NOMO-1 (cell line): ENCODE measurements at regions not wholly inside any gene's neighbourhood (a gene's known extent, or its start where the extent isn't known, plus 50 kb on each side); places are given as distances from the start of the nearest gene placed in this dataset.

Experiments
- DNase-seq, 2 experiments: peaks; one replicate each; lab custom pipeline; 2025; ENCODE audit not compliant: unreplicated experiment in 2 of 2; lab: John Stamatoyannopoulos, UW

DNA sequence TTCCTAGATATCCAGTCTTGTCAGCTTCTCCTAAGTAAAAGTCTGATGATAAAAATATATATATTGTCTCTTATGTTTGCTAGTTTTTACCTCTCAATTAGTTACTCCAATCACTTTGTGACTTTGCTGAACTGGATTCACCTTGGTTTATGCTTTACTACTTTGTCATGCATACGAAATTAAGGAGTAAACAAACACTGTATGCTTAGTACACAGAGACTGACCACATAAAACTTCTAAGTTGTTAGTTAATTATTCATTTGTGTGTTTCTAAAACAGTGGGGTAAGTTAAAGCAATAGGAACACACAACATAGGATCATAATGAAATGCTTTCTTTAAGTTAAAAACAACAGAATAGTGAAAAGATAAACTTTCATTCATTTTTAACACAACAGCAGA, 877.3 kb upstream of the MAP3K7 start:
- DNase-seq: no peak

DNA sequence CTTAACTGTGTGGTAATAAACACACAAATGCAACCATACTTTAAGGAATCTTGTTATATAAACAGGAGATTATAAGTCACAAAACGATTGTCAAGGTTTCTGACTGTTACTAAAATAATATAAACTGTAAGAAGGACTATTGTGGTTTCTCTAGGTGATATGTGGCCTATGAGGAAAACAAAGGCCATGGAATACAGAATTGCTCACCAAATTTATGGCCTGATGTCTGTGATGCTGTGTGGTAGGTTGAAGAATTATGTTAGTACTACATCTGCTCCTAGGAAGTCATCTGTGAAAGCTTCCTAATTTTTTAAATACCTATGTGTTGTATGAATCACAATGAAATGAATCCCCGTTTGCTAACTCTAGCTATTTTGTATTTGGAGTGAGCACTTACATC, 875.4 kb upstream of the MAP3K7 start:
- DNase-seq: no peak

DNA sequence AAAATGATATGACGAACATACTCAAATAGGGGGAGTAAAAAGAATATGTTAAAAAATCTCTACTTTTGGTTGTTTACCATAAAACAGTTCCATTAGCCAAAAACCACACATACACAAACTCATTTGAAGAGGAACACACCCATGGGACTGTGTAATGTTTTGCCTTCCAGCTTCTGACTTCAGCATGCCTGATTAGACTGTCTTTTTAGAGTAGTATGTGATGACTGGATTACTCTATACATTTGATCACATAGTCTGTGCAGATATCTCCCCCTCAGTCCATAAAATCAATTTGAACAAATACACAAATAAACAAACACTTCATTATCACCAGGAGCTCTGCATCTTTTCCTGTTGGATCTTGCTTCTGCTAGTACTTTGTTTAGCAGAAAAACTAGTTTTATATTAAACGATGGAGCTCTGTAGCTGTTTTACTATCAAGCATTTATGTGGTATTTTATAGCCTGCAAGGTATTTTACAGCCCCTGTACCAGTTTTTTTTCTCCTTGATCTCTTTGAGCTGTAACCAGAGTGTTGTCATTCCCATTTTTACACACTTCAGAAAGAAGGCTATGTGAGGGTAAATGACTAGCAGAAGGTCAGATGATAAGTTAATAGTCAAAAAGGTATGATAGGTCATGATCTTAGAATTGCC, 866.5 kb upstream of the MAP3K7 start:
- no peak for DNase-seq

DNA sequence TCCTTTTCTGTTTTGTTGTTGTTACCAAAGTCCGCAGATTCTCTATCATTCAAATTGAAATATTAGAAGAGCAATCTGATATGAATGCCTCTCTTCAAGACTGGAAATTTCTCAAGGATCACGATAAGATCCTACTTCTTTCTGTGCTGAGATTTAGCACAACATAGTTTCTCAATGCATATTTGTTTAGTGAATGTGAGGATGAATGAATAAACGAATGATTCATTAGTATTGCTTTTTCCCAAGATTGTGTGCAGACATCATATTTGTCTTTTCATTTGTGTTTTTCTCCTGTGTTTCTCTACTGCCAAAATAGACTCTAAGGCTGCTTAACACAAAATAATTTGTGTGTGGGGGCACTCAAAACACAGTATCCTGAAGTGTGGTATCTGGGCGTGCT, 862.7 kb upstream of the MAP3K7 start:
- no peak for DNase-seq

DNA sequence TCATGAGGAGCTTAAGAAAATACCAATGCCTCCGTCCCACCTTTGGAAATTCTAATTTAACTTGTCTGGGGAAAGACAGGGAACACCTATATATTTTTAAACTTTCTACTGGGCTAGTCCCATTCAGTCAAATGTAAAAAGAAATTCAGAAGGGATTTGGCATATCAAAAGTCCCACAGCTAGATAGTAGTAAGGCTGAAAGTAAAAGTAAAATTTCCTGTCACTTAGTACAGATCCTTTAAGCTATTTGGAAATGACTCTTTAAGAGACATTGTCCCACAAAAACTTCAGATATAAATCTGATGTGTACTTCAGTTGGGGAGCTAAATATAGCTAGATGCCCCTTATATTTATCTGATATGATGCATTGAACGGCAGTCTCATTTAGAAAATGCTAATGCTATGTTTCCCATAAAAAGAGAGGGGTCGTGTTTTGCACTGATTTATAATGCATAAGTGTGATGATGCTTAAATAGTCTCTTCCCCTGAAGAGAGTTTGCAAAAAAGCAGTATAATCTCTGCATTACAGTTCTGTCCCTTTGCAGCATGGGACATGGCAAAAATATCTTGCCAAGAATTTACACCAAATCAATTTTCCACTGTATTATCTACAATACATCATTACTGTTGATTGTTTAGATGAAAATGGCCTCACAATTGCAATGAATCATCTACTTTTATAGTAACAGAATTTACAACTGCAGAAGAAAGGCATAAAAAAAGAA, 860.8 kb upstream of the MAP3K7 start:
- no peak for DNase-seq

DNA sequence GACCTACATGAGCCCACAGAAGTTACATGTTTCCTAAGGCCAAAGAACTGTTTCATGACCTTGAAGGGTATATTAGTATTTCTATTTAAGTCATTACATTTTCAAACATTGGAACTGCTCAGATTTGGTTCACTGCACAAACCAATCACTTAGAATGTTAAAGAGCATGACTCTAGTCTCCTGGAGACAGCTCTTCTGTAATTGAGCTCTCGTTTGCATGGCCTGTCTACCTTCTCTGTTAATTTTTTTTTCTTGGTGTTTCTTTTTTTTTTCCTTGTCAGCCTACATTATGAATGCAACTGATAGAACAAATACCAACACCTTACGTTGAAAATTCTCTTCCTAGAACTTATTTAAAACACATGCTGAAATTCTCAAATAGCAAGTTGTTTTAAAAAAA, 860.2 kb upstream of the MAP3K7 start:
- no peak for DNase-seq

DNA sequence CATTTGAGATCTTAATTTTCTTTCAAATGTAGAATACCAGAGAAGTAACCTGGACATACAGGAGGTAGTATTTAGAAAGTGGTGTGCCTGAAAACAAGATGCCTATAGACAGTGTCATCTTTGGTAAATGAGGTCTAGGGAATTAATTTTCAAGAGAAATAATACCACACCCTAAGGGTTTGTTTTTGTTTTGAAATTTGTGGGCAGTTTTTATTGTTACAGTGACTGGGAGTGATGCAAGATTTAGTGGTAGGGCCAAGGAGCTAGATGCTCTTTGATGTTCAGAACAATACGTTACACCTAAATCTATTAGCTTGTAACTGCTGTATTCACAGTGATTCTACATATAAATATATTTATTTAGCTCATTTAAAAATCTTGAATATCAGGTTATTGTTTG, 856.5 kb upstream of the MAP3K7 start:
- DNase-seq: no peak

DNA sequence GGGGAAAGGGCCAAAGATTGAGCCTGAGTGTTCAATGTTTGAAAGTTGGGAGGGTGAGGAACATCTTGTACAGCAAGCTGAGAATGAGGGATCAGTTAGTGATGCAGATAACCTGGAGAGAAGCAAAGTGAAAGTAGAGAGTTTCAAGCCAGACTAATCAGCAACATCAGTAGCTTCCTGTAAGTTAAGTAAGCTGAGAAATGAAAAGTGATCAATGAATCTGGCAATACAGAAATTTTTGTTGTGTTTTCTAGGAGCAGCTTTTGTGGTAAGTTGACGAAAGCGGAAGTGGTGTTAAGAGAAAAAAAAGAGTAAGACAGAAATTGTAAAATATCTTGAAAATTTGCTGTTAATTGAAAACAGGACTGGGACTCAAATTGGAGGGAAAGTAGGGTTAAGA, 855.5 kb upstream of the MAP3K7 start:
- DNase-seq: peak in 1 of 2 experiments; percentile 1

DNA sequence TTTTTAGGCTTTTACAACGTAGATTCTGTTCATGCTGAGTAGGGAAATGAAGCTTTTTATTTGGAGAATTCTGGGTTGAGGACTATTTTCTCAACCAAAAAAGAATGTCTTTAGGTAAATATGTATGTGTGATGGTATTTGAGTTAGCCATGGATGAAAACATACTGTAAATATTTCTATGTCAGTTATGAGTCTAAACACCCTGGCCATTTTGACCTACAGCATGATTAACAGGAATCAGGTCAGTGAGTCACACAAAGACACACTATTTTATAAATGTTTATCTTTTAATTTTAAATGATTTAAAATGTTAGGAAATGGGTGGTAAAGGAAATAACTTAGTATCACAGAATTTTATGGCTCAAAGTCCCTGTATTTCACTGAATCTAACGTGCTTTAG, 851.7 kb upstream of the MAP3K7 start:
- DNase-seq: no peak

DNA sequence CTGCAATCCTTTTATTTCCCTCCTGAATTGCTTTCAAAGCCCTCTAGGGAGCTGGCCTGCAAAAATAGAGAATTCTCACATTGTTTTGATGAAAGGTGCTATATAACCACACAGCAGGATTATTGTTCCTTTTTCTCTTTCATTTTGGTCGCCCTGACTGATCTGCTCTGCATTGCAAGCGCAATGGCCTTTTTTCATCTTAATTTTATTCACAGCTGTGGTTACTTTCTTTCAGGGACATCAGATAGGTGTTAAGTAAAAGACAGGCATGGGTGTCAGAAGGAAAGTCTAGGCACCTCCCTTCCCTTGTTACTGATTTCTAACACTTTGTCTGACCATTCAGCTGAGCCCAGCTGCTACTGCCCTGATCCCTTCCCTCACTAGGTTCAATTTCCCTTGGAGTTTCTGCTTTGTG, 850.5 kb upstream of the MAP3K7 start:
- no peak for DNase-seq

DNA sequence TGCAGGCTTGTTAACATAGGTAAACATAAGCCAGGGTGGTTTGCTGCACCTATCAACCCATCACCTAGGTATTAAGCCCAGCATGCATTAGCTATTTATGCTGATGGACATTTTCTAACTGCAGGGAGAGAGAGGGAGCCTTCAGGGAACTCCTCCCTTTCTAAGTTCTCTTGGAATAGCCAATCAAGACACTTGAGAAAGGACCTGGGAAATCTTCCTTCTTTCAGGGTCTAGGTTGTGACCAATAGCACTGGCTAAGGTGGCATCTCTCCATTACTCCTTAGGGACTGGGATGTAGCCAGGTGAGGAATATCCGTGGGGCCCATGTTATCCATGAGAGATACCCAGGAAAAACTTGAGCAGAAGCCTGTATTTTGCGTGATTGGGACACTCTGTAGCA, 849.6 kb upstream of the MAP3K7 start:
- DNase-seq: no peak

DNA sequence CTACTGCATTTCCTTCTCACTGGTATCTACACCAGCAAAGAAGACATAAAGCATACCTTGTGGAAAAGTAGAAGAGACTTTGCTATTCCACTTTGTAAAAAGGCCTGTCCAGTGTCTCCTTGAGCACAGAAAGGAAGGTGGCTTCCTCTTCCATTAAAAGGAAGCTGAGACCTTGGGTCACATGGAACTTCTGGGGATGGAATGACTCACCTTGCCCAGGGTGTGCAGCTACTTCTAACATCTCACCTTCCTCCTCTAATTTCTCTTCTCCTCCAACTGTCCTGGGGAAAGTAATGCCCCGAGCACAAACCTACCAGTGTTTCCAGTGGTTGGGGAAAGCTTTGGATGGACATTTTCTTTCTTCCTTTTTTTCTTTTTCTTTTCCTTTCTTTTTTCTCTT, 848.8 kb upstream of the MAP3K7 start:
- DNase-seq: no peak

DNA sequence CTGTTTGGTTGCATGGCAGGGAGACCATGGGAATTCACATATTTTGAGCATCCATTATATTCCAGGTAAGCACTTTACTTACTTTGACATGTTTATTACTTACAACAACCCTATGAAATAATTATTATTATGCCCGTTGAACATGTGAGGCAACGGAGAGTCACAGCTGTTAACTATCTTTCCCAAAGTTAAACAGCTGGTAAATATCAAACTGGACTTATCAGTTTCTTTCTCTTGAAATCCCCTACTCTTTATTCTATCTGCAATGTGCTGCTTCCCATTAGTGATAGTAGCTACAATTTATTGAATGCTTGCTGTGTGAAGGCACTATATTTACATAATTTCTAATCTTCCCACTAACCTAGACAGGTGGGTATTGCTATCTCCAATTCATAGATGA, 847.7 kb upstream of the MAP3K7 start:
- DNase-seq: no peak

DNA sequence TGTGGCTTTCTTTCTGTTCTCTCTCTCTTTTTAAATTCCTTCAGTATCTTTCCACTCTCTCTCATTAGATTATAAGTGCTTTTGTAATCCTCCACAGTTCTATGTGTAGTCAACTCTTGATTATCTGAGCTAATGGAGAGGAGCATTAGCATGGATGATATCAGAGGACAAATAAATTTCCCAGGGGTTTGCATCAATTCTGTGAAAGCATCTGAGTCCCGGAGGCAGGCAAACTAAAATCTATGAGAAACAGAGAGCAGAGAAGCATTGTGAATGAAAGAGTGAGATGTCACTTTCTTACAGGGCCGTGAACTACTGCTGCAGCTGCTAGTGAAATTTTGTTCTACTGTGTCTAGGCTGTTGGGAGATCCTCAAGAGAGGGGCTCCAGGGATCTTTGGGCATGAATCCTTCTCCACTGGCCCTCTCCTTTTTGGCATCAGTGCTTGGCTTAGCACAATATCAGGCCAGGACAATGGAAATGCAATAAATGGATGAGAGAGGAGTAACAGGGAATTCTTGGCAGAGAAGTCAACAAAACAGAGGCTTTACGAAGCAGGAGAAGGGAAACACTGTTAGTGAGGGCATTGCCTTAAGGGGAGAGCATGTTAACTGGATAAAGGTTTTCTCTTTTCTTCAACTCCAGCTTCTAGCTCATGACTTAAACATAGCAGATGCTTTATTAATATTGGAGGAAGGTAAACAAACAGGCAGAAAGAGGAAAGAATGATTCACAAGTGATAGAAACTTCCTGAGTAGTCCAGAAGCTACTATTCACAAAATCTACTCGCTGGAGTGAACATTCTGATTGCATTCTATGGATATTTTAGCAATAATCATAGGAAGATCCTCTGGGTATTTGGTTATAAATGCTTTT, 847.0 kb upstream of the MAP3K7 start:
- no peak for DNase-seq

DNA sequence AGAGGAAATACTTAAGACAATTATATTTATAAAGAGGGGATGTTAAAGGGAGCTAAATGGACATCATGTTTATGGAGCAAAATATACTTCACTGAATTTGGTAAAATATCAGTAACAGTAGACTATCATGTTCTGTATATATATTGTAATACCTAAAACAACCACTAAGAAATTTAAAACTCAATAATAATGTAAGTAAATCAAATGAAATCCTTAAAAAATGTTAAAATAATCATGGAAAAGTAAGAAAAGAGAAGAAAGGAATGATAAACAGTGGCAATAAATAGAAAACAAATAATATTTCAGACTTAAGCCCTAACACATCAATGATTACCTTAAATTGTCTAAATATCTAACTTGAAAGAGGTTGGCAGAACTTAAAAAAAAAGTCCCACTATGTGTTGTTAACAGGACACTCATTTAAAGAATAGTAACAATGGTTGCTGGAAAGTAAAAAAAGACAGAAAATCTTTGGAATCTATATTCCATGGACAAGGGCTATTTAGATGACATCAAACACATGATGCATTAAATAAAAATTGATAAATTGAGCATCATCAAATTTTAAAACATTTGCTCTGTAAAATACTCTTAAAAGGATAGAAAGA, 842.2 kb upstream of the MAP3K7 start:
- no peak for DNase-seq

DNA sequence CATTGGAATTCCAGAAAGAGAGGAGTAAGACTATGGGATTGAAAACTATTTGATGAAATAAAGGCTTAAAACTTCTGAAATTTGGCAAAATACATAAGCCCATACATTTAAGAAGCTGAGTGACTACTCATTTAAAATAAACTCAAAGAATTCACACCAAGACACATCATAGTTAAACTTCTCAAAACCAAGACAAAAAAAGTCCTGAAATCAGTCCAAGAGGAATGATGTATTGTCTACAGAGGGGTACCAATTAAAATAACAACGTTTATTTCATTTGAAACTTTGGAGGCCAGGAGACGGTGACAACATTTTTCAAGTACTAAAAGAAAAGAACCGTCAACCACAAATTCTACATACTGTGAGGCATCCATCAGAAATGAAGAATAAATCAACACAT, 841.4 kb upstream of the MAP3K7 start:
- DNase-seq: no peak

DNA sequence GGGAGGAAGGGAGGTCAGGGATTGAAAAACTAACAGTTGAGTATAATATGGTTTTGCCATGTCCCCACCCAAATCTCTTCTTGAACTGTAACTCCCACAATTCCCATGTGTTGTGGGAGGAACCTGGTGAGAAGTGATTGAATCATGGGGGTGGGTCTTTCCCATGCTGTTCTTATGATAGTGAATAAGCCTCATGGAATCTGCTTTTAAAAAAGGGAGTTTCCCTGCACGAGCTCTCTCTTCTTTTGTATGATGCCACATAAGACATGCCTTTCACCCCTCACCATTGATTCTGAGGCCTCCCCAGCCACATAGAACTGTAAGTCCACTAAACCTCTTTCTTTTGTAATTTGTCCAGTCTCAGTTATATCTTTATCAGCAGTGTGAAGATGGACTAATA, 833.4 kb upstream of the MAP3K7 start:
- DNase-seq: no peak

DNA sequence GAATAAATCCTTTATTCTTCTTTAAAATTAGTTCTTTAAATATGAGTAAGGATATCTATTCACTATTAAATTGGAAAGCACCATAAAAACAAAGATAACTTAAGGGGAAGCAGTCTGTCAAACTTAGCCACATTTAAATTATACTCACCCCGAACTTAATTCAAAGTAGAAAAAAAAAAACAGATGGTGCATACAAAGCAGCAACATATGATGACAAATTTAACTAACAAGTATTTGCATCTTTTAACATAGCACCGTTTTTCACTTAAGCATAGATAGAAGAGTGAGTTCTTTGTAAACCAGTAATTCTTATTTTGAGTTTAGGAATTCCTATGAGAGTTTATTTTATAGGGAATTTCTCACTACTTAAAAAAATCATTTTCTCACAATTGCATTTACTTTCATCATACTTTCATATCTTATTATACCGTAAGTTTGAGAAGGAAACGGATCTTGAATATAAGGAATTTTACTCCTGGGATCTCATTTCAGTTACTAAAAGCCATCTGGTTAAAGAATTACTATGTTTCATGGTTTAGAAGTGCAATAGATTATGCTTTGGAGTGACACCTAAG, 828.2 kb upstream of the MAP3K7 start:
- no peak for DNase-seq

DNA sequence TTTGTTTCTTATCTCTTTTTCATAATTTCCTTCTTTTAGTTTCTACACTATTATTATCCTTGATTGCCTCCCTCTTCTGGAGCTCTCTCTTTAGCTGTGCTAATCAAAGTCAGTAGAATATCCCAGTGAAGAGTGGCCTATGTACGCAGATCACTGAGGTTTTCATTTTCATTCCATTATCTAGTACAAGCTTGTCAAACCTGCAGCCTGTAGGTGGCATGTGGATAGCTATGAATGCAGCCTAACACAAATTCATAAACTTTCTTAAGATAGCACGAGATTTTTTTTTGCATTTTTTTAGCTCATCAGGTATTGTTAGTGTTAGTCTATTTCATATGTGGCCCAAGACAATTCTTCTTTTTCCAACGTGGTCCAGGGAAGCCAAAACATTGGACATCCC, 825.7 kb upstream of the MAP3K7 start:
- no peak for DNase-seq

DNA sequence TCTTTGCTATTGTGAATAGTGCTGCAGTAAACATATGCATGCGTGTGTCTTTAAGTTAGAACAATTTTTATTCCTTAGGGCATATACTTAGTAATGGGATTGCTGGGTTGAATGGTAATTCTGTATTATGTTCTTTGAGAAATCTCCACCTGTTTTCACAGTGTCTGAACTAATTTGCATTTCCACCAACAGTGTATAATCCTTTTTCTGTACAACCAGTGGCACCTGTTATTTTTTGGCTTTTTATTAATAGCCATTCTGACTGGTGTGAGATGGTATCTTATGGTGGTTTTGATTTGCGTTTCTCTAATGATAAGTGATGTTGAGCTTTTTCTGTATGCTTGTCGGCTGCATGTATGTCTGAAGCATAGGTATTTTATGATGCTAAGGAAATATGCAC, 820.8 kb upstream of the MAP3K7 start:
- DNase-seq: no peak

DNA sequence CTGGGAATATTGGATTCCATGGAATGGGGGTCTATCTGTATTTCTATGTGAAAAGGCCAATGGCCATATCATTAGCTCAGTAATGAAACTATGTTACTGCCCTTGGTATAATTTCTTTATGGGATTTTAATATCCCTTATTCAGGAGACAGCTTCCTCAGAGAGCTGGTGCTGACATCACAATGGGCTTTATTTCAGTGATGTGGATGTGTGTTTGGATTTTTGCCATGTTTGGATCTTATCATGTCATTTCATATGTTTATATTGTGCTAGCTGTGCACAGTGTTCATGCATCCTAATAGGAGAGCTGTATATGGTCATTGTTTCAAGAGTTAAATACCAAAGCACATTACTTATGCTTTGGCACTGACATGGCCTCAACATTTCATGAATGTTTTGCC, 806.1 kb upstream of the MAP3K7 start:
- no peak for DNase-seq
